Smooth muscle cell (in vitro differentiated cells): ENCODE measurements at regions not wholly inside any gene's neighbourhood (a gene's known extent, or its start where the extent isn't known, plus 50 kb on each side); places are given as distances from the start of the nearest gene placed in this dataset.

ENCODE experiments used
- DNase-seq: peaks from one replicate; lab custom pipeline; 2025; ENCODE audit not compliant: unreplicated experiment; lab: John Stamatoyannopoulos, UW
- H2AFZ ChIP-seq: fragments of 200-600 bp; sonication (generic); 2 replicates; pipeline ENCODE4 v1.6.0; 2016; ENCODE audit warnings: antibody characterized with exemption, low read depth, mild to moderate bottlenecking
- H3F3A ChIP-seq: fragments of 200-600 bp; sonication (generic); 2 replicates; pipeline ENCODE4 v1.6.0; 2017; ENCODE audit warnings: antibody characterized with exemption, low read depth
- H3K27ac ChIP-seq: fragments of 200-600 bp; sonication (generic); 2 replicates; pipeline ENCODE4 v1.5.1; 2016; ENCODE audit warnings: low read depth, mild to moderate bottlenecking
- H3K27me3 ChIP-seq: fragments of 200-600 bp; sonication (generic); 2 replicates; pipeline ENCODE4 v1.6.1; 2016; ENCODE audit warnings: low read depth, mild to moderate bottlenecking
- H3K36me3 ChIP-seq: fragments of 200-600 bp; sonication (generic); 2 replicates; pipeline ENCODE4 v1.5.1; 2016; ENCODE audit warnings: low read depth
- H3K4me1 ChIP-seq: fragments of 200-600 bp; sonication (generic); 2 replicates; pipeline ENCODE4 v1.5.1; 2016; ENCODE audit warnings: low read depth
- H3K4me2 ChIP-seq: fragments of 200-600 bp; sonication (generic); 2 replicates; pipeline ENCODE4 v1.6.0; 2016; ENCODE audit warnings: mild to moderate bottlenecking
- H3K4me3 ChIP-seq: fragments of 200-600 bp; sonication (generic); 2 replicates; pipeline ENCODE4 v1.5.1; 2016; ENCODE audit warnings: mild to moderate bottlenecking
- H3K79me2 ChIP-seq: fragments of 200-600 bp; sonication (generic); 2 replicates; pipeline ENCODE4 v1.6.0; 2016; ENCODE audit warnings: low read depth, mild to moderate bottlenecking
- H3K9ac ChIP-seq: fragments of 200-600 bp; sonication (generic); 2 replicates; pipeline ENCODE4 v1.6.0; 2016; ENCODE audit warnings: low read depth
- H3K9me3 ChIP-seq: fragments of 200-600 bp; sonication (generic); replicated peaks from 2 replicates; pipeline ENCODE4 v1.5.1; 2016; ENCODE audit warnings: low read depth
- H4K20me1 ChIP-seq: fragments of 200-600 bp; sonication (generic); 2 replicates; pipeline ENCODE4 v1.6.0; 2016; ENCODE audit warnings: low read depth
- CTCF ChIP-seq: fragments of 200-600 bp; sonication (generic); IDR thresholded peaks from 2 replicates; pipeline ENCODE4 v1.5.1; 2017; ENCODE audit warnings: borderline replicate concordance, mild to moderate bottlenecking, antibody characterized with exemption; ENCODE audit not compliant: insufficient read depth, poor library complexity, severe bottlenecking
- WGBS: methylation state at CpG from one replicate; pipeline ENCODE4 v1.1.7; 2016; ENCODE audit warnings: low lambda C conversion rate; 5-methylcytosine and 5-hydroxymethylcytosine counted together

GRCh38 chr2:217372794-217373193, 512.9 kb upstream of the TNP1 start:
- Histone ChIP-seq H3K27me3 (no peaks in the 10 kb centered on the region), H3K4me1 (peaks cover 13% of the 10 kb centered on the region), H3K27ac (no peak overlapping the region), H4K20me1 (no peaks in the 10 kb centered on the region), H3K9me3 (no peaks in the 10 kb centered on the region), H2AFZ (no peak overlapping the region), H3K9ac (no peak overlapping the region), H3K36me3 (no peaks in the 10 kb centered on the region), H3F3A (peaks cover 3% of the 10 kb centered on the region), H3K4me3 (no peak overlapping the region), H3K79me2 (no peaks in the 10 kb centered on the region), H3K4me2 (no peak overlapping the region)
- no peak for TF ChIP-seq CTCF
- WGBS: 88% methylated on average over 2 of the region's 2 CpGs
- no peak for DNase-seq

DNA sequence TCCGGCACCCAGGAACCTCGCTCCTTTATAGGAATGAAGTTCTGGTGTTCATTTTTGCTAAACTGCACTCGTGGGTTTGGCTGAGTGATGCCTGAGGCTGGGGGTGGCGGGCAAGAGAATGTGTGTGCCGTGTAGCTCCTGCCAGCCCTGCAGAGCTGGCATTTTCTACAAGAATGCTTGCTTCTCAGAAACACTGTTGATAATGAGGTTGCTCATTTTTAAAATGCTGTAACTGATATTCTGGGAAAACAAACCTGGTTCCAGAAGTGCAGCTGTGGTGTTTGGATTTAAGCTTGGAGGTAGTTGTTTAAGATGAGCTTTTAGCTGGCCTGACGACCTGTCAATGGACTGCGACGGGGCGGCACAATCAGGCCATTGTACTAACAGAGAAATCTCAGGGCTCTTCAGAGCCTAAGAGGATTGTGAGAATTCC, 511.9 kb upstream of the TNP1 start:
- Histone ChIP-seq H2AFZ (no peak overlapping the region), H4K20me1 (no peaks in the 10 kb centered on the region), H3K9me3 (no peaks in the 10 kb centered on the region), H3K27ac (no peak overlapping the region), H3K4me1 (peaks cover 22% of the 10 kb centered on the region), H3K4me2 (no peak overlapping the region), H3K36me3 (no peaks in the 10 kb centered on the region), H3K79me2 (no peaks in the 10 kb centered on the region), H3F3A (peaks cover 3% of the 10 kb centered on the region), H3K27me3 (no peaks in the 10 kb centered on the region), H3K9ac (no peak overlapping the region), H3K4me3 (no peak overlapping the region)
- WGBS: 74% methylated on average over 9 of the region's 9 CpGs
- TF ChIP-seq CTCF: no peak
- DNase-seq: no peak

GRCh38 chr2:217370391-217370790, 510.5 kb upstream of the TNP1 start:
- WGBS: 52% methylated on average over 5 of the region's 5 CpGs

More at GRCh38 chr2:217370391-217370790, 510.5 kb upstream of the TNP1 start:
- H2AFZ ChIP-seq: no peak overlapping the region
- no peak for TF ChIP-seq CTCF
- no peaks in the 10 kb centered on the region for H4K20me1 ChIP-seq
- H3K9me3 ChIP-seq: no peaks in the 10 kb centered on the region
- no peak overlapping the region for H3K4me2 ChIP-seq
- H3K36me3 ChIP-seq: no peaks in the 10 kb centered on the region
- H3K4me1 ChIP-seq: peaks cover 27% of the 10 kb centered on the region
- peaks cover 3% of the 10 kb centered on the region for H3F3A ChIP-seq
- no peaks in the 10 kb centered on the region for H3K79me2 ChIP-seq
- H3K9ac ChIP-seq: no peak overlapping the region
- no peaks in the 10 kb centered on the region for H3K27me3 ChIP-seq
- peak overlapping the region; percentile 14 for H3K27ac ChIP-seq
- no peak for DNase-seq
- H3K4me3 ChIP-seq: no peak overlapping the region
